ENCODE measurements at regions not wholly inside any gene's neighbourhood (a gene's known extent, or its start where the extent isn't known, plus 50 kb on each side); places are given as distances from the start of the nearest gene placed in this dataset.
"Not testable (repeated sequence)": the region's sequence is repeated elsewhere in the genome, so short reads cannot be mapped to it uniquely, and the experiment has no call there.

DNA sequence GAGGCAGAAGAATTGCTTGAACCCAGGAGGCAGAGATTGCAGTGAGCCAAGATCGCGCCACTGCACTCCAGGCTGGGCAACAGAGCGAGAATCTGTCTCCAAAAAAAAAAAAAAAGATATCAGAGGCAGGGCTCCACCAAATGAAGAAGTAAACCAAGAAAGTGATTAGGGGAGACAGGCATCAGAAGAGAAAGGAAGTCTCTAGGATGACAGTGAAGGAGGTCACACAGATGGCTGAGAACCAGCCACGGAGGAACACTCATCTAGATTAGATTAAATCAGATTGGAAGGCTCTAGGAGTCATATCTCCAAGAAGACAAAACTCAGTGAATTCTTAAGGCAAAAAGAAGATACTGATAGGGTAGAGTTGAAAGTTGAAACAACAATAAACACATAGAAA lies 102.2 kb upstream of the CCDC28A start:
- DNase-seq (ENCODE audit: low read depth): no peak
- no peak overlapping the region for H3K4me3 Mint-ChIP-seq (ENCODE audit: unreplicated experiment)
- Histone ChIP-seq H3K4me1 (ENCODE audit: insufficient read depth, low read length) (no peaks in the 10 kb centered on the region), H3K27ac (ENCODE audit: low read depth, low read length) (no peak overlapping the region), H4K20me1 (ENCODE audit: insufficient read depth, low read length) (no peaks in the 10 kb centered on the region), H3K9me3 (ENCODE audit: insufficient read depth, low read depth, low read length) (no peaks in the 10 kb centered on the region), H3K4me2 (ENCODE audit: low read length) (no peak overlapping the region), H3K79me2 (ENCODE audit: insufficient read depth, low read length) (peaks cover 37% of the 10 kb centered on the region), H3K9ac (ENCODE audit: low read length) (no peak overlapping the region), H3K36me3 (ENCODE audit: insufficient read depth, low read length) (no peaks in the 10 kb centered on the region), H3K27me3 (ENCODE audit: insufficient read depth, low read length) (no peaks in the 10 kb centered on the region), H3K4me3 (ENCODE audit: insufficient read depth, low read depth, low read length) (no peak overlapping the region), H2AFZ (ENCODE audit: low read depth, low read length) (no peak overlapping the region)
- peaks cover 6% of the 10 kb centered on the region for H3K4me1 Mint-ChIP-seq (ENCODE audit: low read depth, unreplicated experiment)
- no peak for TF ChIP-seq EZH2 (IDR thresholded peaks at IDR 0.05; ENCODE audit: insufficient read depth, low read length)
- TF ChIP-seq, protein P1, sequence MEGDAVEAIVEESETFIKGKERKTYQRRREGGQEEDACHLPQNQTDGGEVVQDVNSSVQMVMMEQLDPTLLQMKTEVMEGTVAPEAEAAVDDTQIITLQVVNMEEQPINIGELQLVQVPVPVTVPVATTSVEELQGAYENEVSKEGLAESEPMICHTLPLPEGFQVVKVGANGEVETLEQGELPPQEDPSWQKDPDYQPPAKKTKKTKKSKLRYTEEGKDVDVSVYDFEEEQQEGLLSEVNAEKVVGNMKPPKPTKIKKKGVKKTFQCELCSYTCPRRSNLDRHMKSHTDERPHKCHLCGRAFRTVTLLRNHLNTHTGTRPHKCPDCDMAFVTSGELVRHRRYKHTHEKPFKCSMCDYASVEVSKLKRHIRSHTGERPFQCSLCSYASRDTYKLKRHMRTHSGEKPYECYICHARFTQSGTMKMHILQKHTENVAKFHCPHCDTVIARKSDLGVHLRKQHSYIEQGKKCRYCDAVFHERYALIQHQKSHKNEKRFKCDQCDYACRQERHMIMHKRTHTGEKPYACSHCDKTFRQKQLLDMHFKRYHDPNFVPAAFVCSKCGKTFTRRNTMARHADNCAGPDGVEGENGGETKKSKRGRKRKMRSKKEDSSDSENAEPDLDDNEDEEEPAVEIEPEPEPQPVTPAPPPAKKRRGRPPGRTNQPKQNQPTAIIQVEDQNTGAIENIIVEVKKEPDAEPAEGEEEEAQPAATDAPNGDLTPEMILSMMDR (IDR thresholded peaks at IDR 0.05; ENCODE audit: insufficient read depth, low read depth, low read length): no peak
- no peak for FAIRE-seq
- no peaks in the 10 kb centered on the region for H3K27me3 Mint-ChIP-seq (ENCODE audit: low read depth, unreplicated experiment)
- no peaks in the 10 kb centered on the region for H3K36me3 Mint-ChIP-seq (ENCODE audit: low read depth, unreplicated experiment)
- no peaks in the 10 kb centered on the region for H3K9me3 Mint-ChIP-seq (ENCODE audit: unreplicated experiment)
- H3K27ac Mint-ChIP-seq (ENCODE audit: unreplicated experiment): no peak overlapping the region

DNA sequence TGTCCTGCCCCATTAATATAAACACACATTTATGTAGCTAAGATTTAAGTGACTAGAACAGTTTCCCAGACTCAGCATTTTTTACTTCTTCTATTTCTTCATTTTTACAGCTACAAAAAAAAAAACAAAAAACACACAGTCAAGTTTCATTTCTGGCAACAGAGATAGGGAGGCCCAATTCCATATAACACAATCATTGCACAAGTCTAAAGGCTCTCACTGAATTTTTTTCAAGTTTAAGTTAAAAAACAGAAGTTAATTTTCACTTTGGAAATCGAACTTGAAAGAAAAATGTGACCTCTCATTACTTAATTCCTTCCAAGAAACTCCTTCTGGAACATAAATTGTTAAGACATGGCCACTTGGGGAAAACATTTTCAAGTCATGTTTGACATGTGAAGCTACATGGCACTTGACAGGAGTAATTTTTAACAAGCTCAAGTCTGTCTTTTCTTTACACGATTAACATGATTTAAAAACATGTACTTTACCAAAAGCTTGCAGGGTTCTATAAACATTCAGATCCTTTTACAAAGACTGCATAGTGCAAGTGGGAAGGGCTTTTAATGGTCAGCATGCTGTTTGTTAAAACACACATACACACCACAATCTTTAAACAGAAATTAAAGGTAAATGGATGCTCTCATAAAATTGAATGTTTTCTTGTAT lies 100.1 kb upstream of the CCDC28A start:
- Mint-ChIP-seq H3K27ac (ENCODE audit: unreplicated experiment) (no peak overlapping the region), H3K4me3 (ENCODE audit: unreplicated experiment) (no peak overlapping the region), H3K9me3 (ENCODE audit: unreplicated experiment) (no peaks in the 10 kb centered on the region), H3K27me3 (ENCODE audit: low read depth, unreplicated experiment) (no peaks in the 10 kb centered on the region), H3K36me3 (ENCODE audit: low read depth, unreplicated experiment) (no peaks in the 10 kb centered on the region), H3K4me1 (ENCODE audit: low read depth, unreplicated experiment) (peaks cover 4% of the 10 kb centered on the region)
- TF ChIP-seq, protein P1 (IDR thresholded peaks at IDR 0.05; ENCODE audit: insufficient read depth, low read depth, low read length): no peak
- TF ChIP-seq EZH2 (IDR thresholded peaks at IDR 0.05; ENCODE audit: insufficient read depth, low read length): no peak
- FAIRE-seq (no peak), DNase-seq (ENCODE audit: low read depth) (no peak)
- Histone ChIP-seq H3K4me1 (ENCODE audit: insufficient read depth, low read length) (no peaks in the 10 kb centered on the region), H3K9ac (ENCODE audit: low read length) (no peak overlapping the region), H3K27ac (ENCODE audit: low read depth, low read length) (no peak overlapping the region), H3K9me3 (ENCODE audit: insufficient read depth, low read depth, low read length) (no peaks in the 10 kb centered on the region), H2AFZ (ENCODE audit: low read depth, low read length) (no peak overlapping the region), H3K4me3 (ENCODE audit: insufficient read depth, low read depth, low read length) (no peak overlapping the region), H3K79me2 (ENCODE audit: insufficient read depth, low read length) (peaks cover 54% of the 10 kb centered on the region), H3K36me3 (ENCODE audit: insufficient read depth, low read length) (no peaks in the 10 kb centered on the region), H3K27me3 (ENCODE audit: insufficient read depth, low read length) (no peaks in the 10 kb centered on the region), H3K4me2 (ENCODE audit: low read length) (peak overlapping the region; percentile 8), H4K20me1 (ENCODE audit: insufficient read depth, low read length) (no peaks in the 10 kb centered on the region)

GRCh38 chr6:138674444-138674843 lies 99.1 kb upstream of the CCDC28A start:
- not testable (repeated sequence) for DNase-seq (ENCODE audit: low read depth); H3K4me1 ChIP-seq (ENCODE audit: insufficient read depth, low read length); H3K4me3 ChIP-seq (ENCODE audit: insufficient read depth, low read depth, low read length); H3K36me3 ChIP-seq (ENCODE audit: insufficient read depth, low read length); H3K27ac ChIP-seq (ENCODE audit: low read depth, low read length); H4K20me1 ChIP-seq (ENCODE audit: insufficient read depth, low read length); H3K27ac Mint-ChIP-seq (ENCODE audit: unreplicated experiment); H3K9ac ChIP-seq (ENCODE audit: low read length); H3K9me3 ChIP-seq (ENCODE audit: insufficient read depth, low read depth, low read length); FAIRE-seq; H3K27me3 Mint-ChIP-seq (ENCODE audit: low read depth, unreplicated experiment); H3K27me3 ChIP-seq (ENCODE audit: insufficient read depth, low read length); H3K4me3 Mint-ChIP-seq (ENCODE audit: unreplicated experiment); H3K36me3 Mint-ChIP-seq (ENCODE audit: low read depth, unreplicated experiment); H3K9me3 Mint-ChIP-seq (ENCODE audit: unreplicated experiment); H2AFZ ChIP-seq (ENCODE audit: low read depth, low read length); H3K4me2 ChIP-seq (ENCODE audit: low read length); H3K4me1 Mint-ChIP-seq (ENCODE audit: low read depth, unreplicated experiment)
- peaks cover 58% of the 10 kb centered on the region for H3K79me2 ChIP-seq (ENCODE audit: insufficient read depth, low read length)
